T-helper 9 cell (primary cell): ENCODE measurements at regions not wholly inside any gene's neighbourhood (a gene's known extent, or its start where the extent isn't known, plus 50 kb on each side); places are given as distances from the start of the nearest gene placed in this dataset.

Source experiments
- DNase-seq: peaks from one replicate; pipeline ENCODE4 v3.0.0-alpha.2; 2020

DNA sequence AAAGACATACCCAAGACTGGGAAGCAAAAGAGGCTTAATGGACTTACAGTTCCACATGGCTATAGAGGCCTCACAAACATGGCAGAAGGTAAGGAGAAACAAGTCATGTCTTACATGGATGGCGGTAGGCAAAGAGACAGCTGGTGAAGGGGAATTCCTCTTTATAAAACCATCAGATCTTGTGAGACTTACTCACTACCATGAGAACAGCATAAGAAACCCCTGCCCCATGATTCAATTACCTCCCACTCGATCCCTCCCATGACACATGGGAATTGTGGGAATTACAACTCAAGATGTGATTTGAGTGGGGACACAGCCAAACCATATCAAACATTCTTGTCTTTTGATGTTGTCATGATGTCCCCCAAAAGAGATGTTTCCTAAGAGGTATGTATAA lies 103.3 kb downstream of the DUSP10 start:
- DNase-seq, result no peak

DNA sequence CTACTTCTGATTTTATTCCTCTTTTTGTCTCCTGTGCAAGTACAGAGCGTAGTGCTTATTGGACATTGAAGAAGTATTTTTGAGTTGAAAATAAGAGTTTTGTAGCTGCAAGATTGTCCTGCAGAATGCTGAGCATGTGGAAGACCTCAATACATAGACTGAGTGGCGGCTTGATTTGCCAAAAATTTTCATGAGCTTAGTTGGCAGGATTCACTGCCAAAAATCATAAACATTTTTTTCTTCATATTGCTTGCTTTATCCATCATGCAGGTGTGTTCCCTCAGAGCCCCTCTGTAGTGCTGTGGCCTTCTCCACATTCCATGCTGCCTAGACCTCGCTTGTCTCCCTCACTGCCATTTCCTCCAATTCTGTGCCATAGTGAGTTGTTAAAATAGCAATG lies 100.1 kb downstream of the DUSP10 start:
- no peak for DNase-seq

DNA sequence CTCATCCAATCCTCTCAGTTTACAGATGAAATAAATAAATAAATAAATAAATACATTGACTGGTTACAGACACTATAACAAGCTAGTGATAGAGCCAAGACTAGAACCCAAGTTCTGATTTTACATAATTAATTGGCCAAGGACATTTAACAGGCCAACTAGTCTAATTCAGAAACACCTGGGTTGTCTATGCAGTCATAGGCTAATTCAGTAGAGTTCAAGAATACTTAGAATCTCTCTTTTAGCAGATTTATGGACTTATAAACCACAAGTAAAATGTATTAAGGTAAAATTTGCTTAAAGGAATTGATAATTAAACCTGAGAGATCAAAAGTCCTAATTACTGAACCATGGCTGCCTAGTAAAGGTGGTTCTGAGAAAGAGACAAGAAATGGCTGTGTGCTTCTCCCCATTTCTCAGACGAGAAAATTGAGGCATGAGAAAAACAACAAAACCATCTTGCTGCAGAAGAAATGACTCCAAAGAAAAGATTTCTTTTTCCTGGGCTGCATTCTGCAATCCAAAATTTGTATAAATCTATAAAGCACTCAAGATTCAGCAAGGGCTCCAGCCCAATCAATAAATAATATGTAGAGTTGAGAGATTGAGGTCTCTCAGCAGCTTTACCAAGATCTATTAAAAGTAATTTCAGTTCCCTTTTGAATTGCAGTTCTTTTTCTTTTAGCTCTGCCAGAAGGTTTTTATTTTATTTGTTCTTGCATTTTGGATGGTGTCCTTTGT lies 98.3 kb downstream of the DUSP10 start:
- DNase-seq, result no peak

DNA sequence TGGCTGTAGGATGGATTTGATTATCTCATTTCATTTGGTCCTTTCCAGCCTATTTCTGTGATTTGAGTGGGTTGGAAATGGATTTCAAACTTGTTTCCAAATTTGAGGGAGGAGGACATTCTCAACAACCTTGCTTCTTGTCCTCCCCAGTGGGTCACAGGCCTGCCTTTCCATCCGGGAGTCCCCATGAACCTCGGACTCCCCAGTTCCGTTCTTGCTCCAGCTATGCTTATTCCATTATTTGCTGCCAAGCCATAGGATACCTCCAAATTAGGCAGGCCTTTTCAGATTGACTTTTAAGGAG lies 97.8 kb downstream of the DUSP10 start:
- no peak for DNase-seq

DNA sequence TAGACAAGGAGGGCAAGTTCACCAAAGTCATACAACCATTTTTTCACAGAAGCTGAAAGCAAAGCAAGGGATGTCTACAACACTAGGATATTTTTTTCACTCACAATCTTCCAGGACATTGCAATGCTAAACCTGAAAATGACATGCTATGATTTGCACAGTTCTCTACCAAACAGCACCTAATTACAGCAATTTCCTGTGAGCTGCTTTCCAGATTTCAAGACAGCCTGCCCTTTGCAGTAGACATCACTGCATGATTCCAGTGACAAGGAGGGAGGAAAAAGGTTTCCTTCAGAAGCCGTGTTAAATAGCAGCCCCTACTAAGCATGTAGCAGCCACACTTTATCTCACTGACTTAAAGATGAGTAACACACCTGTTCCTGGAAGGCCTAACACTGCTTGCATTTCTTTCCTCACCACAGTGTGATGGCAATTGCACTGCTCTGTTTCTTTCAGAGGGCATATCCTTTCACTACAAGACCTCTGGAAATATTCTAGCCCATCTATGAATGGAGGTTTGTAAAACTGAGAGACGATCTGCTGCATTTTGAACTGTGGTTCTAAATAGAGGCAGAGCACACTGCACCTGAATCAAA lies 97.1 kb downstream of the DUSP10 start:
- no peak for DNase-seq

DNA sequence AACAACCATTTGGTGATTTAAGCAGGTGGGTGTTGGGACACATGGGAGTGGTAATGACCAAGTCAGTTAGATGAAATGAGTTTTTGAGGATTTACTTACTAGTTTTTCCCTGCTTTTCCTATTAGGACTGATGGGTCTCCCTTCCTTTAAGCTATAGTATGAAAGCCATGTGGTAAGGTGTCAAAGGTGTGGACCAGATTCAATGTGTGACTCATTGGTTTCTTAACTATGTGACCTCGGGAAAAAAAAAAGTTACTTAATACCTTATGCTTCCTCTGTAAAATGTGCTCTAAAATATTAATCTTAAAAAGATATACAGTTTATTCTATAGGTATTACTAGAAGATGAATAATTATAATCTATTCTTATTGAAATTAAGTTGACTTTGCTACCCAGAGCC lies 93.7 kb downstream of the DUSP10 start:
- no peak for DNase-seq
